H1 (cell line): ENCODE measurements at regions not wholly inside any gene's neighbourhood (a gene's known extent, or its start where the extent isn't known, plus 50 kb on each side); places are given as distances from the start of the nearest gene placed in this dataset.

Experiments
- CEBPB ChIP-seq: IDR thresholded peaks from 2 replicates; pipeline ENCODE4 v1.6.1; 2012; ENCODE audit warnings: low read depth, low read length
- CHD7 ChIP-seq: fragments of 300-600 bp; sonication (generic); IDR thresholded peaks from 2 replicates; pipeline ENCODE4 v1.7.1; 2012; ENCODE audit warnings: low read length, moderate library complexity, mild to moderate bottlenecking, inconsistent platforms; ENCODE audit not compliant: insufficient replicate concordance
- EP300 ChIP-seq, 2 experiments: IDR thresholded peaks; 1 replicate in 1 of 2; 2 replicates in 1 of 2; pipeline ENCODE4 v1.6.1; 2011 to 2012; ENCODE audit warnings: low read depth in 2 of 2, low read length in 2 of 2, mild to moderate bottlenecking in 2 of 2, borderline replicate concordance in 1 of 2, inconsistent platforms in 1 of 2, moderate library complexity in 1 of 2
- MAX ChIP-seq: IDR thresholded peaks from 2 replicates; pipeline ENCODE4 v1.6.1; 2012; ENCODE audit warnings: inconsistent platforms
- SIN3A ChIP-seq, 2 experiments: IDR thresholded peaks in 1 of 2; conservative IDR thresholded peaks in 1 of 2; 2 replicates each; pipeline ENCODE4 v1.6.1; 2011 to 2012; ENCODE audit warnings: low read length in 2 of 2, improper control_type of control experiment in 1 of 2, low read depth in 1 of 2, mild to moderate bottlenecking in 1 of 2

GRCh38 chr18:10225300-10225699 is 229.1 kb upstream of the APCDD1 start (continued):
- no peak for TF ChIP-seq CHD7
- no peak for TF ChIP-seq EP300 (IDR thresholded peaks at IDR 0.05; ENCODE audit: borderline replicate concordance in 1 of 2, low read depth in 2 of 2, low read length in 2 of 2)
- TF ChIP-seq SIN3A (conservative IDR thresholded peaks at IDR 0.05 in 1 of 2, IDR thresholded peaks at IDR 0.05 in 1 of 2; ENCODE audit: low read depth in 1 of 2, low read length in 2 of 2): no peak
- TF ChIP-seq MAX: no peak
- TF ChIP-seq CEBPB: no peak
